Gastrocnemius medialis (tissue), 4 donors: ENCODE measurements at regions not wholly inside any gene's neighbourhood (a gene's known extent, or its start where the extent isn't known, plus 50 kb on each side); places are given as distances from the start of the nearest gene placed in this dataset.

Experiments
- POLR2A ChIP-seq, 2 donors: fragments of 450-650 bp; IDR thresholded peaks; one replicate each; pipeline ENCODE4 v1.6.1; 2017; ENCODE audit warnings: antibody characterized with exemption in 2 of 2, mild to moderate bottlenecking in 2 of 2, moderate library complexity in 2 of 2
- TF ChIP-seq, protein P1 (sequence below), 5 experiments: fragments of 450-650 bp in 3 of 5; fragments of 200-600 bp in 2 of 5; sonication (generic) in 2 of 5; IDR thresholded peaks in 4 of 5; conservative IDR thresholded peaks in 1 of 5; 1 replicate in 4 of 5; 2 replicates in 1 of 5; pipeline ENCODE4 v1.5.1; 2016 to 2019; ENCODE audit warnings: antibody characterized with exemption in 5 of 5, mild to moderate bottlenecking in 3 of 5, moderate library complexity in 3 of 5

DNA sequence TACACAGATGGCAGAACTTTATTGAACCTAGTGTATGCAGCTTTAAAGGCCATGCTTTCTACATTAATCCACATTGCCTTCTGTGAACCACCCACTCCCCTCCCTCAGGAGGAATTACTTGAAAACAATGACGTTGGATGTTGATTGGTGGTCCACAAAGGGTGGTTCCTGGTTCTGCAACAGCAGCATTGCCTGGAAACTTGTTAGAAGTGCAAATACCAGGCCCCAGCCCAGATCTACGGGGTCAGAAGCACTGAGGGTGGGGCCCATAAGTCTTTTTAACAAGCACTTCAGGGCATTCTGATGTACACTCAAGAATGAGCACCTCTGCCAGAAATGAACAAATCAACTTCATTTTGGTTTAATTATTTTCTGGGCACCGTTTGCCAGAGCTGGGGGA, 91.0 kb downstream of the ISX start:
- TF ChIP-seq, protein P1, sequence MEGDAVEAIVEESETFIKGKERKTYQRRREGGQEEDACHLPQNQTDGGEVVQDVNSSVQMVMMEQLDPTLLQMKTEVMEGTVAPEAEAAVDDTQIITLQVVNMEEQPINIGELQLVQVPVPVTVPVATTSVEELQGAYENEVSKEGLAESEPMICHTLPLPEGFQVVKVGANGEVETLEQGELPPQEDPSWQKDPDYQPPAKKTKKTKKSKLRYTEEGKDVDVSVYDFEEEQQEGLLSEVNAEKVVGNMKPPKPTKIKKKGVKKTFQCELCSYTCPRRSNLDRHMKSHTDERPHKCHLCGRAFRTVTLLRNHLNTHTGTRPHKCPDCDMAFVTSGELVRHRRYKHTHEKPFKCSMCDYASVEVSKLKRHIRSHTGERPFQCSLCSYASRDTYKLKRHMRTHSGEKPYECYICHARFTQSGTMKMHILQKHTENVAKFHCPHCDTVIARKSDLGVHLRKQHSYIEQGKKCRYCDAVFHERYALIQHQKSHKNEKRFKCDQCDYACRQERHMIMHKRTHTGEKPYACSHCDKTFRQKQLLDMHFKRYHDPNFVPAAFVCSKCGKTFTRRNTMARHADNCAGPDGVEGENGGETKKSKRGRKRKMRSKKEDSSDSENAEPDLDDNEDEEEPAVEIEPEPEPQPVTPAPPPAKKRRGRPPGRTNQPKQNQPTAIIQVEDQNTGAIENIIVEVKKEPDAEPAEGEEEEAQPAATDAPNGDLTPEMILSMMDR (IDR thresholded peaks at IDR 0.05 in 4 of 5, conservative IDR thresholded peaks at IDR 0.05 in 1 of 5) = no peak
- TF ChIP-seq POLR2A (IDR thresholded peaks at IDR 0.05) = no peak
